ENCODE measurements at regions not wholly inside any gene's neighbourhood (a gene's known extent, or its start where the extent isn't known, plus 50 kb on each side); places are given as distances from the start of the nearest gene placed in this dataset.
A peak's percentile ranks its signal among the peaks of the same experiment; 100 is the strongest.

GRCh38 chr1:38285807-38286530 is 239.4 kb upstream of the POU3F1 start:
- no peak for TF ChIP-seq CTCF (IDR thresholded peaks at IDR 0.05; ENCODE audit: insufficient read depth, missing control alignments)
- DNase-seq (ENCODE audit: insufficient read length, low spot score) (peak; percentile 78), FAIRE-seq (no peak)

- FAIRE-seq (no peak), DNase-seq (ENCODE audit: insufficient read length, low spot score) (no peak)
- no peak for TF ChIP-seq CTCF (IDR thresholded peaks at IDR 0.05; ENCODE audit: insufficient read depth, missing control alignments)
These were observed 238.4 kb upstream of the POU3F1 start for GRCh38 chr1:38284953-38285352.

- TF ChIP-seq CTCF (IDR thresholded peaks at IDR 0.05; ENCODE audit: insufficient read depth, missing control alignments) = no peak
- DNase-seq (ENCODE audit: insufficient read length, low spot score) (no peak), FAIRE-seq (no peak)
These were observed 237.3 kb upstream of the POU3F1 start for GRCh38 chr1:38283696-38284470.

GRCh38 chr1:38279148-38279547 is 232.6 kb upstream of the POU3F1 start:
- DNase-seq (ENCODE audit: insufficient read length, low spot score) = no peak
- TF ChIP-seq CTCF (IDR thresholded peaks at IDR 0.05; ENCODE audit: insufficient read depth, missing control alignments) = no peak
- no peak for FAIRE-seq

DNA sequence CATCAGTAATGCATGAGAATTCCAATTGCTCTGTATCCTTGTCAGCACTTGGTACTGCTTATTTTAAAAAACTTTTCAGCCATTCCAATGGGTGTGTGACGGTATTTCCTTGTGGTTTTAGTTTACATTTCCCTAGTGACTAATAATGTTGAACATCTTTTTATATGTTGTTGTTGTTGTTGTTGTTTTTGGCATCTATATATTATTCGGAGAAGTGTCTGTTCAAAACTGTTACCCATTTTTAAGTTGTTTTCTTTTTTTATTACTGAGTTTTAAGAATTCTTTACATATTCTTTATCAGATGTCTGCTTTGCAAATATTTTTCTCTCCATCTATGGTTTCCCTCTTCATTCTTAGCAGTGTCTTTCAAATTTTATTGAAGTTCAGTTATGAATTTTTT is 231.1 kb upstream of the POU3F1 start:
- FAIRE-seq (no peak), DNase-seq (ENCODE audit: insufficient read length, low spot score) (no peak)
- TF ChIP-seq CTCF (IDR thresholded peaks at IDR 0.05; ENCODE audit: insufficient read depth, missing control alignments) = no peak

DNA sequence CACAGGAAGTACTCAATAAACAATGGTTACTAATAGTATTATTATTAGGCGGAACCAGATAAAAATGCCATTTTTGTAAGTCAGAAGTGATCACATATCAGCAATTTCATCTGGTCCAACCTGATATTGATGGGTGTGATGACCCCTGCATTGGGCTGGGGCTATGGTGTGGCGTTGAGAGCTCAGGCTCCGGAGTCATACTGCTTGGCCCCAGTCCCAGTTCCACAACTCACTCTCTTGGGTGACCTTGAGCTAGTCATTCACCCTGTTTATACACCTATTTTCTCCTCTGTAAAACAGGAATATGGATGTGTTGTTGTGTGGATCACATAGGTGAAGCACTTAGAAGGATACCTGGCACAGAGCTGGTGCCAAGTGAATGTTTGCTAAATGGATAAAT is 229.4 kb upstream of the POU3F1 start:
- DNase-seq (ENCODE audit: insufficient read length, low spot score) = no peak
- no peak for TF ChIP-seq CTCF (IDR thresholded peaks at IDR 0.05; ENCODE audit: insufficient read depth, missing control alignments)
- FAIRE-seq = no peak

- DNase-seq (ENCODE audit: insufficient read length, low spot score) (no peak), FAIRE-seq (no peak)
- no peak for TF ChIP-seq CTCF (IDR thresholded peaks at IDR 0.05; ENCODE audit: insufficient read depth, missing control alignments)
These were observed 228.4 kb upstream of the POU3F1 start for GRCh38 chr1:38274974-38275373.

Measured in D721Med (cell line).